ENCODE measurements at regions not wholly inside any gene's neighbourhood (a gene's known extent, or its start where the extent isn't known, plus 50 kb on each side); places are given as distances from the start of the nearest gene placed in this dataset.

GRCh38 chr22:49184736-49185135, 642.9 kb downstream of the BRD1 start:
- Histone ChIP-seq H3K4me3 (no peak overlapping the region), H3K36me3 (no peaks in the 10 kb centered on the region), H3K27me3 (replicated peaks; ENCODE audit: insufficient read depth) (no peaks in the 10 kb centered on the region), H3K9me3 (no peaks in the 10 kb centered on the region), H3K27ac (no peak overlapping the region), H3K4me1 (ENCODE audit: control insufficient read depth in 1 of 2, low read depth in 2 of 2) (no peaks in the 10 kb centered on the region)
- TF ChIP-seq CTCF (IDR thresholded peaks at IDR 0.05): no peak
- no peak for DNase-seq (ENCODE audit: low spot score)
- no peak for ATAC-seq (ENCODE audit: insufficient number of reproducible peaks, low FRiP score, low read depth)

GRCh38 chr22:49183826-49184216, 643.9 kb downstream of the BRD1 start:
- ATAC-seq (ENCODE audit: insufficient number of reproducible peaks, low FRiP score, low read depth): no peak
- Histone ChIP-seq H3K27me3 (replicated peaks; ENCODE audit: insufficient read depth) (no peaks in the 10 kb centered on the region), H3K9me3 (no peaks in the 10 kb centered on the region), H3K27ac (no peak overlapping the region), H3K36me3 (no peaks in the 10 kb centered on the region), H3K4me3 (no peak overlapping the region), H3K4me1 (ENCODE audit: control insufficient read depth in 1 of 2, low read depth in 2 of 2) (peaks cover 0 to 3% of the 10 kb centered on the region in 2 donors)
- no peak for TF ChIP-seq CTCF (IDR thresholded peaks at IDR 0.05)
- DNase-seq (ENCODE audit: low spot score): no peak

GRCh38 chr22:49183208-49183825, 644.4 kb downstream of the BRD1 start:
- TF ChIP-seq CTCF (IDR thresholded peaks at IDR 0.05): no peak
- ATAC-seq (ENCODE audit: insufficient number of reproducible peaks, low FRiP score, low read depth) (no peak), DNase-seq (ENCODE audit: low spot score) (no peak)
- peaks cover 0 to 7% of the 10 kb centered on the region in 2 donors for H3K4me1 ChIP-seq (ENCODE audit: control insufficient read depth in 1 of 2, low read depth in 2 of 2)
- H3K27me3 ChIP-seq (replicated peaks; ENCODE audit: insufficient read depth): no peaks in the 10 kb centered on the region
- H3K27ac ChIP-seq: no peak overlapping the region
- H3K4me3 ChIP-seq: no peak overlapping the region
- no peaks in the 10 kb centered on the region for H3K36me3 ChIP-seq
- H3K9me3 ChIP-seq: no peaks in the 10 kb centered on the region

GRCh38 chr22:49182416-49182815, 645.3 kb downstream of the BRD1 start:
- Histone ChIP-seq H3K27me3 (replicated peaks; ENCODE audit: insufficient read depth) (no peaks in the 10 kb centered on the region), H3K4me3 (no peak overlapping the region), H3K4me1 (ENCODE audit: control insufficient read depth in 1 of 2, low read depth in 2 of 2) (peaks cover 0 to 7% of the 10 kb centered on the region in 2 donors), H3K9me3 (no peaks in the 10 kb centered on the region), H3K36me3 (no peaks in the 10 kb centered on the region), H3K27ac (no peak overlapping the region)
- DNase-seq (ENCODE audit: low spot score) (no peak), ATAC-seq (ENCODE audit: insufficient number of reproducible peaks, low FRiP score, low read depth) (no peak)
- TF ChIP-seq CTCF (IDR thresholded peaks at IDR 0.05): no peak

- DNase-seq (ENCODE audit: low spot score) (no peak), ATAC-seq (ENCODE audit: insufficient number of reproducible peaks, low FRiP score, low read depth) (no peak)
- Histone ChIP-seq H3K9me3 (no peaks in the 10 kb centered on the region), H3K4me1 (ENCODE audit: control insufficient read depth in 1 of 2, low read depth in 2 of 2) (peaks cover 0 to 7% of the 10 kb centered on the region in 2 donors), H3K27me3 (replicated peaks; ENCODE audit: insufficient read depth) (no peaks in the 10 kb centered on the region), H3K4me3 (no peak overlapping the region), H3K27ac (no peak overlapping the region), H3K36me3 (no peaks in the 10 kb centered on the region)
- no peak for TF ChIP-seq CTCF (IDR thresholded peaks at IDR 0.05)
These were observed 645.7 kb downstream of the BRD1 start for GRCh38 chr22:49181942-49182341.
